Esophagus muscularis mucosa (tissue), 4 donors: ENCODE measurements at regions not wholly inside any gene's neighbourhood (a gene's known extent, or its start where the extent isn't known, plus 50 kb on each side); places are given as distances from the start of the nearest gene placed in this dataset.

Experiments
- CTCF ChIP-seq, 3 experiments: fragments of 200-600 bp in 2 of 3; fragments of 450-650 bp in 1 of 3; sonication (generic) in 2 of 3; IDR thresholded peaks; one replicate each; pipeline ENCODE4 v1.5.1; 2017 to 2019; ENCODE audit warnings: antibody characterized with exemption in 3 of 3, mild to moderate bottlenecking in 2 of 3, moderate library complexity in 1 of 3
- EP300 ChIP-seq: sonication (generic); formaldehyde crosslinking; IDR thresholded peaks from one replicate; pipeline ENCODE4 v1.6.1; 2017; ENCODE audit warnings: antibody characterized with exemption
- POLR2A ChIP-seq: fragments of 450-650 bp; IDR thresholded peaks from one replicate; pipeline ENCODE4 v1.6.1; 2017; ENCODE audit warnings: antibody characterized with exemption, moderate library complexity, mild to moderate bottlenecking, low read depth
- POLR2AphosphoS5 ChIP-seq, 2 donors: sonication (generic); formaldehyde crosslinking; IDR thresholded peaks; one replicate each; pipeline ENCODE4 v1.6.1; 2017; ENCODE audit warnings: antibody characterized with exemption in 2 of 2

DNA sequence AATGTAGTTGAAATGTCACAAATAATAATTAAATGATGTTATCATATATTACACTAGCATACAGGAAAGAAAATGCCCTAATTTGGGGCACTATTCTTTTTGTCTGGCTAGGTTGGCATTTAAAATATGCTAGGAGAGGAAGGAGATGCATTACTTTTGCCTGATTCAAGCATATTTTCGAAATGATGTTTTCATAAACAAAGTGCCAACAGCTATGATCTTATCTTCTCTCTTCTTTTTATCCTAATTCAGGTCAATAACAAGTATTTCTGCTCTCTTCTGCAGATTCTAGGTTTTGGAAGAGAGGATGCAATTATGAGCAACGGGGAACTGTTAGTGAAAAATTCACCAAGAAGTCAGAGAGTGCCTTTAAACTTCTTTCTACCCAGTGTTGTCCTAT lies 55.8 kb upstream of the NR2F2 start:
- TF ChIP-seq CTCF (IDR thresholded peaks at IDR 0.05): no peak
- TF ChIP-seq EP300: no peak
- TF ChIP-seq POLR2A: no peak
- no peak for TF ChIP-seq POLR2AphosphoS5 (IDR thresholded peaks at IDR 0.05)
